ENCODE measurements at regions not wholly inside any gene's neighbourhood (a gene's known extent, or its start where the extent isn't known, plus 50 kb on each side); places are given as distances from the start of the nearest gene placed in this dataset.

- no peak overlapping the region for H3K27ac Mint-ChIP-seq
- H3K9me3 Mint-ChIP-seq = no peaks in the 10 kb centered on the region
- DNase-seq = no peak
- no peak overlapping the region for H3K4me3 Mint-ChIP-seq
- ChIA-PET POLR2A (no interaction called here), CTCF (no interaction called here)
- no peaks in the 10 kb centered on the region for H3K4me1 Mint-ChIP-seq
- no peaks in the 10 kb centered on the region for H3K36me3 Mint-ChIP-seq (ENCODE audit: low read depth)
- no peak for ATAC-seq (ENCODE audit: low read depth)
- intact Hi-C loops (cut with micrococcal nuclease) = no loop called here
- no peak for TF ChIP-seq CTCF (IDR thresholded peaks at IDR 0.05)
- H3K27me3 Mint-ChIP-seq = peaks cover 8% of the 10 kb centered on the region
These were observed 93.9 kb downstream of the C11orf91 start for GRCh38 chr11:33606762-33607161.

GRCh38 chr11:33605703-33606102 is 94.9 kb downstream of the C11orf91 start:
- Mint-ChIP-seq H3K27me3 (peaks cover 9% of the 10 kb centered on the region), H3K27ac (no peak overlapping the region), H3K4me3 (no peak overlapping the region), H3K4me1 (no peaks in the 10 kb centered on the region), H3K36me3 (ENCODE audit: low read depth) (no peaks in the 10 kb centered on the region), H3K9me3 (no peaks in the 10 kb centered on the region)
- no peak for TF ChIP-seq CTCF (IDR thresholded peaks at IDR 0.05)
- no peak for DNase-seq
- no peak for ATAC-seq (ENCODE audit: low read depth)
- CTCF ChIA-PET = no interaction called here
- intact Hi-C loops (cut with micrococcal nuclease) = no loop called here
- POLR2A ChIA-PET = no interaction called here

GRCh38 chr11:33598426-33599069 is 102.1 kb downstream of the C11orf91 start:
- Mint-ChIP-seq H3K27ac (no peak overlapping the region), H3K27me3 (peaks cover 14% of the 10 kb centered on the region), H3K9me3 (peaks cover 5% of the 10 kb centered on the region), H3K4me1 (no peaks in the 10 kb centered on the region), H3K36me3 (ENCODE audit: low read depth) (no peaks in the 10 kb centered on the region), H3K4me3 (no peak overlapping the region)
- ATAC-seq (ENCODE audit: low read depth) = no peak
- ChIA-PET CTCF (no interaction called here), POLR2A (no interaction called here)
- intact Hi-C loops (cut with micrococcal nuclease) = no loop called here
- no peak for DNase-seq
- no peak for TF ChIP-seq CTCF (IDR thresholded peaks at IDR 0.05)

GRCh38 chr11:33594188-33594587 is 106.4 kb downstream of the C11orf91 start:
- intact Hi-C loops (cut with micrococcal nuclease) = no loop called here
- Mint-ChIP-seq H3K27ac (no peak overlapping the region), H3K4me1 (no peaks in the 10 kb centered on the region), H3K36me3 (ENCODE audit: low read depth) (no peaks in the 10 kb centered on the region), H3K9me3 (peaks cover 5% of the 10 kb centered on the region), H3K27me3 (peaks cover 10% of the 10 kb centered on the region), H3K4me3 (no peak overlapping the region)
- POLR2A ChIA-PET = no interaction called here
- CTCF ChIA-PET = no interaction called here
- DNase-seq (no peak), ATAC-seq (ENCODE audit: low read depth) (no peak)
- TF ChIP-seq CTCF (IDR thresholded peaks at IDR 0.05) = no peak

GRCh38 chr11:33590441-33590840 is 110.2 kb downstream of the C11orf91 start:
- Mint-ChIP-seq H3K4me1 (no peaks in the 10 kb centered on the region), H3K9me3 (peaks cover 5% of the 10 kb centered on the region), H3K36me3 (ENCODE audit: low read depth) (no peaks in the 10 kb centered on the region), H3K4me3 (no peak overlapping the region), H3K27ac (no peak overlapping the region), H3K27me3 (peaks cover 4% of the 10 kb centered on the region)
- ATAC-seq (ENCODE audit: low read depth) = no peak
- DNase-seq = no peak
- ChIA-PET POLR2A (no interaction called here), CTCF (no interaction called here)
- TF ChIP-seq CTCF (IDR thresholded peaks at IDR 0.05) = no peak
- intact Hi-C loops (cut with micrococcal nuclease) = no loop called here

Measured in activated B cell treated with CpG ODN at 0.5 μM for 24 hours (primary cell).